HG02678 (cell line): ENCODE measurements at regions not wholly inside any gene's neighbourhood (a gene's known extent, or its start where the extent isn't known, plus 50 kb on each side); places are given as distances from the start of the nearest gene placed in this dataset.
A peak's percentile ranks its signal among the peaks of the same experiment; 100 is the strongest.

Experiments
- ATAC-seq: cut with Tn5 transposase; IDR thresholded peaks from one replicate; pipeline ENCODE4 v1.9.1; 2021; ENCODE audit warnings: mild to moderate bottlenecking, moderate library complexity; ENCODE audit not compliant: unreplicated experiment

DNA sequence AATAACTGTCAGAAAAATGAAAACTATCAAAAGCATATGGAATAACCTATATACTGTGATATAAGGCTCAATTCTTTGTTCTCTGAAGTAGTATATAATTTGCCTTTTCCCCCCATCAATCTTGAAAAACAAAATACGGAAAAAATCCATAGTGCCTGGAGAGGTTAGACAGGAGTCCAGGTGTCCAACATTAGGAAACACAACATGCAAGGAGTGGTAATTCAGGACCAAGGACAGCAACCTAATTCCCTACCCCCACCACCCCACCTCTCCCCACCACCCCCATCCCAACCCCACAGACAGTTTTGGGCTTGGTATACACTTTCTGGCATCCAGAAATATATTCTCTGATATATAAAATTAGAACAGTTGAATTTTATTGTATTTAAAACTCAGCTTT is 55.1 kb upstream of the SLC25A26 start:
- no peak for ATAC-seq

GRCh38 chr3:66164155-66164554 is 56.6 kb upstream of the SLC25A26 start:
- no peak for ATAC-seq

DNA sequence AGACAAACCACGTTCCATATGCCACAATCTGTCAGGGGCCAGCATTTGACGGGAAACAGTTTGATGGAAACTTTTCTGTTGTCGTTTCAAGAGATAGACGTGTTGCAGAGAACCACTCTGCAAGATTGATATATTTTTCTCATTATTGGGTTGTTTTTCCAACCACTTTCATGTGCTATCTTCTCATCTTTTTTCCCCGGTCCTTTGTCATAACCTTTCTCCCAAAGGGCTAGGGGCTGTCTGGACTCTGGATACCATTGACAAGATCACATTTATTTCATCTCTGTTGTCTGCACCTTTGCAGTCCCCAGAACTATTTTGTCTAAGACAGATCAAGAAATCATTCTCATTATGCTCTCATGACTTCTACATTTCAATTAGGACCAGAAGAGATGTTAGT is 57.6 kb upstream of the SLC25A26 start:
- no peak for ATAC-seq

- ATAC-seq: no peak
Observed at GRCh38 chr3:66162766-66163165, 58.0 kb upstream of the SLC25A26 start.

DNA sequence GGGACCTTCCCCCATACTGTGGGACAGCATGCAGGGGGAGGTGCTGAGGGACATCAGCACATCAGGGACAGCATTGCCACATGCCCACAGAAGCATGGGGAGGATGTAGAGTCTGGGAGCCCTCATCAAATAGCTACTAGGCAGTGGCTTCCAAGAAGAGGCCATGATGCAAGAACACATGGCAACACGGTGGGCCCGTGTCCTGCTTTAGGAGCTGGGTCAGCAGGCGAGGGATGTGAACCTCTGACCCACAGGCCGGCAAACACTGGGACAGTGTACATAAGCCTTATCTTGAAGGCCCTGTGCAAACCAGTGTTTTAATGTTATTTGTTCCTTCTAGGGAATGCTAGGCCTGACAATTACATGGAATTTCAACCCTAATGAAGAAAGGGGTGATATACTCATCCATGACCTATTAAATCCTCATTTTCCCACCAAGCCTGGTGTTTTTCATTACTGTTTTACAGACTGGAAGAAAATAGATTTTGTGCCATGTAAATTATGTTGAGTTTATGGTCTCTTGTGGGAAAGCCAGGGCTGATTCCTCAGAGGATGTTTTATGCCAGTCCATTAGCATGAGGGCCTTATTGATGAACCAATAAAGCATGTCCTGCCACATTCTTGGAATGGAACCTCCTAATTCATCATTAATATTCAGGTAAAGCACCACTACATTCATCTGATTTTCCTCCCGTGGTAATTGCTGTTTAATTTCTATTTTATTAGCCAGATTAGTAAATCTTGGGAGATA is 61.7 kb upstream of the SLC25A26 start:
- no peak for ATAC-seq

DNA sequence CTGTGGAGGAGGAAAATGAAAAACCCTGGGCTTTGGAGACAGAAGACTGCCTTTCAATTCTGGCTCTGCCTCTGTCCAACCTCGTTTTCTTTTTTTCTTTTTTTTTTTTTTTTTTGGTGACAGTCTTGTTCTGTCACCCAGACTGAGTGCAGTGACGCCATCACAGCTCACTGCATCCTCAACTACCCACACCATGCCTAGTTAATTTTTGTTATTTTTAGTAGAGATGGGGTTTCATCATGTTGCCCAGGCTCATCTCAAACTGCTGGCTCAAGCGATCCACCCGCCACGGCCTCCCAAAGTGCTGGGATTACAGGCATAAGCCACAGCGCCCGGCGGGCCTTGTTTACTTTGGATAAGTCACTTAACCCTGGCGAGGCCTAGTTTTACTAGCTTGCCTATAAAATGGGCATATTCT is 66.3 kb upstream of the SLC25A26 start:
- no peak for ATAC-seq

DNA sequence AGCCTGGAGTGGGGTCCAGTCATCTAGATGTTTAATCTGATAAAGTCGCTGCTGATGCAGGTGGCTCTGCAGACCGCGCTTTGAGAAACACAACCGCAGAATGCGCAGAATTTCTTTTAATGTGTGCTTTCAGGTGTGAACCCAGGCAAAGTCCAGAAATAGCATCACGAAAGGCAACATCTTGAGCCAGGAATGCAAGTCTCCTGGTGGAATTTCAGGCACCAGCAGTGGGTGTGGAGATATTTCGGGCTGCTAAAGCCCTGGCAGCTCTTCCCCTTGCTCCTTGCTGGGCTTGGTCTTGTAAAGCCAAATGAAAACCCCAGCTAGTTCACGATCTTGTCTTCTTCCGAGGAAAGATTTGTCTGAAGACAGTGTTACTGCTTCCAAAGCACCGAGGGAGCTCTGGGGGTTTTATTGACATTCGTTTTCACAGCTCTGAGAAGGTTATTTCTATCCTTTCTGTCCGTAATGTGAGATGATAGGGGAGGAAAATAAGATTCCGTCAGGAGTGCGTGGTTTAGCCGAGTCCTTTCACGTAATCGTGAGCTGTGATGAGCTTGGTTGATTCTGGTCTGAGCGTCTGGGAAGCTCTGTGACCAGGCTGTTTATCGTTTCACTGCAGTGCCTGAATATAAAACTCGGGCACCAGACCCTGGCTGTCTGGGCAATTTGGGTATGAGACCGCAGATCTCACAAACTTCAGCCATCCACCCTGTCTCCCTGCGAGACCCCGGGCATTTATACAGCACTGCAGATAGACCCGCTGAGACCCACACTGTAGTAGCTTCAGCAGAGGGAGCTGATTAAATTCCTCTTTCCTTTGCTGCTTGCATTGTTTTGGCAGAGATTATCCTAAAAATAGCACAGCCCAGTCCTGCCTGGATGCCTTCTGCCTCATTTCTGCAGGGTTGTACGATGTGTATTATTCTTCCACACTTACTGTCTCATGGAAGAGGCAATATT is 67.0 kb upstream of the SLC25A26 start:
- ATAC-seq: no peak

- ATAC-seq: no peak
Observed at GRCh38 chr3:66152336-66152735, 68.5 kb upstream of the SLC25A26 start.

- no peak for ATAC-seq
Observed at GRCh38 chr3:66150977-66151376, 69.8 kb upstream of the SLC25A26 start.

- ATAC-seq: no peak
Observed at GRCh38 chr3:66149269-66149668, 71.5 kb upstream of the SLC25A26 start.

- ATAC-seq: no peak
Observed at GRCh38 chr3:66145408-66145733, 75.4 kb upstream of the SLC25A26 start.

- no peak for ATAC-seq
Observed at GRCh38 chr3:66144568-66145407, 76.0 kb upstream of the SLC25A26 start.

DNA sequence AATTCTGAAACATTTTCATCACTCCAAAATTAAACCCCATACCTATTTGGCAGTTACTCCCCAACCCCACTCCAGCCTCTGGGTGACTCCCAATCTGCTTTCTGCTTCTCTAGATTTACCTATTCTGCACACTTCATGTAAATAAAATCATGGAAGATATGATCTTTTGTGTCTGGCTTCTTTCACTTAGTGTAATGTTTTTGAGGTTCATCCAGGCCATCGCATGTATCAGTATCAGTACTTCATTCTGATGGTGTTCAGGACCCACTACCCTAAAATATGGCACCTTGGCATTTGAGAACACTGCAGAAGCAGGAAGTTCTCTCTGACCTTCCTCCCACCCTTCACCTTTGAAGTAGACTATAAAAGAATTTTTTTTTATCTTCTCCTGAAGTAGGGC is 78.7 kb upstream of the SLC25A26 start:
- no peak for ATAC-seq

GRCh38 chr3:66140743-66141372 is 79.9 kb upstream of the SLC25A26 start:
- ATAC-seq: peak; percentile 80

DNA sequence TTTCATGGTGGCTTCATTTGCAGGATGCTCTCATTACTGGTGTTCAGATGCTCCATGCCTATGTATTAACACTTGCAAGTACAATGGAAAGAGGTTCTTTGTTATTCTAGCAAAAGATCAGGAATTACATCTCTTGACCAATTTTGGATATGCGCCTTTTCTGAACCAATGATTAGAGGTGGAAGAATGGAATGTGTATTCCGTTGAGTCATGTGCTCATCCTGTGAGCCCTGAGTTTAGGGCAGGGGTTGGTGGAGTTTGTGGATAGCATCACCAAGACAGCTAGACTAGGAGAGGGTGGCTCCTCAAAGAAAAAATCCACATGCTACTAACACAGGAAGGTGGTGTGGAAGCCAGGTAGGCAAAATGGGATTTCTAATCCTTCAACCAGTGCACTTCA is 80.7 kb upstream of the SLC25A26 start:
- ATAC-seq: no peak

DNA sequence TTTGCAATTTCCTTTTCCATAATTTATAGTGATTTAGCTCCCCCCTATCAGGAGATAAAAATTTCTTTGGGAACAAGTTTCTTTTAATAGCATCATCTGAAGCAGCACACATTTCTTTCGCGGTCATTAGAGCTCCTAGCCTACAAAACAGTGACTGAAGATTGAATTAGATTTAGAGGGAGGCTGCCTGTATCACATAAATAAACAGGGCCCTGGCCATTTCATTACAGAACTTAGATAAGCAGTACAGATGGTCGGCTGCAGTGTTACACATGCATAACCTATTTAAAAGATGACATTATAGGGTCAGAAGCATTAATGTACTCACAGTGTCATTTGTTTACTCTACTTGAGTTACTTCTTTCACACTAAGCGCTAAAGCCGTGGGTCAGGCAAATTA is 81.4 kb upstream of the SLC25A26 start:
- ATAC-seq: no peak

DNA sequence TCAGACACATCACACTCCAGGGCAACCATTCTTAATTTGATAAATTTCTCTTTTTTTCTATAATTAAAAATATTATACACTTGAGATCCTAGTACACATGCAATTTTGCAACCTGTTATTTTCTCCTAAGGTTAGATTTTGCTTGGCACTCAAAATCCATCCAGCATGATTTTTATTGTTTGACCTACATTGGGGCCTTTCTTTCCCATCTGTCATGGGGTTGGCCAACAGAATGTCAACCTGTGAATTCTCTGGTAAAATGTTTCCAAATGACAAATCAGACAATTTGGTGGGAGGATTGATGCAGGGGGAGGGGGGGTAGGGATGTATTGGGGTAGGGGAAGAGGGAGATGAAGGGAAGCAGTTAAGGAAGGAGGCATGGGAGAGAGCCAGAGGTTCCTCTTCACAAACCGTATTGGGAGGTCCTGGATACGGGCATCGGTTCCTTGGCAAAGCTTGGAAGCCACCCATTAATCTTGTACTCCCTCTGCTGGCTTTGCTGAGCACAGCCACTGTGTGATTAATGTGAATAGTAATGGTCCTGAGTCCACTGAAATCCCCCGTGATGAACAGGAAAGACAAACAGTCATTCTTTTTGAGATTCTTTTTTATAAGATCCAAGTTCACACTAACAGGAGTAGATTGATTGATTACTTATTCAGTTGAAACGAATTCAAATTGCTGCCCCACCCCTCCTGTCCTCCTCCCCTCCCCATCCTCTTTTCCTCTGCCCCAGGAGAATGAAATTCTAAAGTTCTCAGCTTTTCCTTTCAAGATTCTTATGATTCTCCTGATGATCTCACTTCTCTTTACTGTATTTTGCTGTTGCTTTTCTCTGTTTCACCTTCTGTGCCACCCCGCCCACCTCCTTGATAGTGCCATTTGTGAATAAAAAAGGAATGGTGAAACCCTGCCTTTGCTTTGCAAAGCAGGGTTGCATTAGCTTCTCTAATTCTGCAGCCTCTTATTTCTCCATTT is 82.2 kb upstream of the SLC25A26 start:
- ATAC-seq: peak; percentile 60

GRCh38 chr3:66136597-66136996 is 84.2 kb upstream of the SLC25A26 start:
- ATAC-seq: no peak

GRCh38 chr3:66133853-66134445 is 86.9 kb upstream of the SLC25A26 start:
- no peak for ATAC-seq
